Gastrocnemius medialis (tissue), 4 donors: ENCODE measurements at regions not wholly inside any gene's neighbourhood (a gene's known extent, or its start where the extent isn't known, plus 50 kb on each side); places are given as distances from the start of the nearest gene placed in this dataset.

ENCODE experiments used
- ATAC-seq, 2 donors: fragments of 150-250 bp; one replicate each; pipeline ENCODE4 v1.9.1; 2016
- DNase-seq, 2 donors: peaks; one replicate each; pipeline ENCODE4 v3.0.0-alpha.2; 2019
- H3K27ac ChIP-seq, 4 donors: fragments of 200-600 bp; sonication (generic); 1 replicate in 1 of 4; 2 replicates in 3 of 4; pipeline ENCODE4 v1.5.1; 2016 to 2018; ENCODE audit warnings: mild to moderate bottlenecking in 2 of 4, moderate library complexity in 1 of 4
- H3K27me3 ChIP-seq, 3 donors: fragments of 200-600 bp; sonication (generic) in 2 of 3; 1 replicate in 1 of 3; 2 replicates in 2 of 3; pipeline versions ENCODE4 v1.5.1 to v1.6.0; 2016 to 2019; ENCODE audit warnings: mild to moderate bottlenecking in 1 of 3, moderate library complexity in 1 of 3
- H3K36me3 ChIP-seq, 2 donors: fragments of 200-600 bp; sonication (generic) in 1 of 2; one replicate each; pipeline ENCODE4 v1.5.1; 2017 to 2018
- H3K4me1 ChIP-seq, 2 donors: fragments of 200-600 bp; sonication (generic) in 1 of 2; one replicate each; pipeline ENCODE4 v1.5.1; 2016 to 2017; ENCODE audit warnings: mild to moderate bottlenecking in 2 of 2
- H3K4me3 ChIP-seq, 4 donors: fragments of 200-600 bp; sonication (generic) in 3 of 4; 1 replicate in 1 of 4; 2 replicates in 3 of 4; pipeline ENCODE4 v1.5.1; 2016 to 2019; ENCODE audit warnings: mild to moderate bottlenecking in 2 of 4
- H3K9me3 ChIP-seq, 3 donors: fragments of 200-600 bp; sonication (generic) in 2 of 3; 1 replicate in 1 of 3; 2 replicates in 2 of 3; pipeline ENCODE4 v1.5.1; 2016 to 2019
- CTCF ChIP-seq, 5 experiments: fragments of 450-650 bp in 3 of 5; fragments of 200-600 bp in 2 of 5; sonication (generic) in 2 of 5; IDR thresholded peaks in 4 of 5; conservative IDR thresholded peaks in 1 of 5; 1 replicate in 4 of 5; 2 replicates in 1 of 5; pipeline ENCODE4 v1.5.1; 2016 to 2019; ENCODE audit warnings: antibody characterized with exemption in 5 of 5, mild to moderate bottlenecking in 3 of 5, moderate library complexity in 3 of 5
- POLR2A ChIP-seq, 2 donors: fragments of 450-650 bp; IDR thresholded peaks; one replicate each; pipeline ENCODE4 v1.6.1; 2017; ENCODE audit warnings: antibody characterized with exemption in 2 of 2, mild to moderate bottlenecking in 2 of 2, moderate library complexity in 2 of 2
- in situ Hi-C, 4 donors: fragments of 200-750 bp; cut with MboI; loops; one replicate each; pipeline versions ENCODE4 v1.15.0 to v1.8.0; 2017; ENCODE audit warnings: low sequenced_read_pairs in 4 of 4
- intact Hi-C: fragments of 100-400 bp; cut with DNase I; formaldehyde crosslinking; loops from one replicate; pipeline ENCODE4 v1.15.1; 2023; ENCODE audit warnings: low total_unique reads

DNA sequence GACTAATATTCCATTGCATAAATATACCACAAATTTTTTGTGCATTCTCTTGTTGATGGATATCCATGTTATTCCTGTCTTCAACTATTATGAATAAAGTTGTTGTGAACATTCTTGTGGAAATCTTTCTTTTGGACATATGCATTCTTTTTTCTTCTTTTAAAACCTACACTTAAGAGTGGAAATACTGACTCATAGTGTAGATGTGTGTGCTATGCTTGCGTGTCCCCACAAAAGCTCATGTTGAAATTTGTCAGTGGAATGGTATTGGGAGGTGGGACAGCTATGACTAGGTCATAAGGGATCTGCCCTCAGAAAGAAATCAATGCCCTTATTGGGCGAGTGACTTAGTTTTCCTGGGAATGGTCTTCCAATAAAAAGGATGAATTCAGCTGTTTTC, 203.6 kb upstream of the PRSS58 start:
- no peak overlapping the region for H3K27ac ChIP-seq

GRCh38 chr7:142460402-142461117, 202.7 kb upstream of the PRSS58 start:
- in situ Hi-C loops (no loop called here), intact Hi-C loops (no loop called here)
- TF ChIP-seq CTCF (IDR thresholded peaks at IDR 0.05 in 4 of 5, conservative IDR thresholded peaks at IDR 0.05 in 1 of 5) (no peak), POLR2A (IDR thresholded peaks at IDR 0.05) (no peak)
- no peaks in the 10 kb centered on the region for H3K27me3 ChIP-seq
- no peaks in the 10 kb centered on the region for H3K9me3 ChIP-seq
- no peak overlapping the region for H3K4me3 ChIP-seq
- H3K4me1 ChIP-seq: peaks cover 13 to 19% of the 10 kb centered on the region in 2 donors
- H3K36me3 ChIP-seq: no peaks in the 10 kb centered on the region
- no peak for DNase-seq
- ATAC-seq: no peak
- H3K27ac ChIP-seq: no peak overlapping the region

More for the DNA sequence above, 203.6 kb upstream of the PRSS58 start:
- H3K27me3 ChIP-seq: no peaks in the 10 kb centered on the region
- intact Hi-C loops: no loop called here
- TF ChIP-seq CTCF (IDR thresholded peaks at IDR 0.05 in 4 of 5, conservative IDR thresholded peaks at IDR 0.05 in 1 of 5) (no peak), POLR2A (IDR thresholded peaks at IDR 0.05) (no peak)
- no peak overlapping the region for H3K4me3 ChIP-seq
- ATAC-seq (no peak), DNase-seq (no peak)
- peaks cover 13 to 19% of the 10 kb centered on the region in 2 donors for H3K4me1 ChIP-seq
- no peaks in the 10 kb centered on the region for H3K9me3 ChIP-seq
- no peaks in the 10 kb centered on the region for H3K36me3 ChIP-seq
- in situ Hi-C loops: no loop called here

GRCh38 chr7:142459551-142459963, 201.7 kb upstream of the PRSS58 start:
- in situ Hi-C loops: no loop called here

DNA sequence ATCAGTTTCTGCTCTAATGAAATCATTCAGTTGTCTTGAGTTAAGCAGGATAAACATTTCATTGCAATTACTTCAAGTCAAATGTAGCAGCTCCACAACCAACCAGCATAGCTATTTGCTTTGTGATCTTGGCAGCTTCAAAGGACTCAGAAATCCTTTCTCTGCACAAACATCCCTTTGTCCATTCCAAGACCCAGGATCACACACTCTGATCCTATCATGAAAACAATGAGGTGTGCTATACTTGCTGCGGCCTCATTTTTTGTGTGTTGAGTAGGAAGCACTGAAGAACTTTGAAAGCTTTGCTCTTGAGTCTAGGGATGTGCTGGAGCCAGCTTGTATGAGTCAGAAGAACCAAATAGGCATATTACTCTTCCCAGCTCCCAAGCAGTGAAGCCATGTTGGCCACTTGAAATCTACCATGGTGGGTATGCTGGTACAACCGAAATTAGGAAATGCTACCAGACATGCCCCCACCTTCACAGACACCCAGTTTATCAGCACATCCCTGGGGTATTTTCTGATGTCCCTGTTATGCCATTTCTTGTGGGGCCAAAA, 199.4 kb upstream of the PRSS58 start:
- peaks cover 8 to 11% of the 10 kb centered on the region in 2 donors for H3K4me1 ChIP-seq
- ATAC-seq: peak; percentile 74 to 82
- H3K9me3 ChIP-seq: no peaks in the 10 kb centered on the region
- DNase-seq: no peak
- in situ Hi-C loops (no loop called here), intact Hi-C loops (no loop called here)
- TF ChIP-seq CTCF (IDR thresholded peaks at IDR 0.05 in 4 of 5, conservative IDR thresholded peaks at IDR 0.05 in 1 of 5): no peak
- TF ChIP-seq POLR2A (IDR thresholded peaks at IDR 0.05): no peak
- no peak overlapping the region for H3K27ac ChIP-seq
- H3K4me3 ChIP-seq: no peak overlapping the region
- H3K36me3 ChIP-seq: no peaks in the 10 kb centered on the region
- H3K27me3 ChIP-seq: no peaks in the 10 kb centered on the region

More at GRCh38 chr7:142459551-142459963, 201.7 kb upstream of the PRSS58 start:
- ATAC-seq: peak; percentile 67 to 80
- H3K9me3 ChIP-seq: no peaks in the 10 kb centered on the region
- intact Hi-C loops: loop anchor here (2.0 kb wide), 1 partner anchor 21 kb away; no protein-coding TSS in a partner anchor
- H3K4me3 ChIP-seq: no peak overlapping the region
- DNase-seq: no peak
- H3K4me1 ChIP-seq: peaks cover 13 to 19% of the 10 kb centered on the region in 2 donors
- H3K27me3 ChIP-seq: no peaks in the 10 kb centered on the region
- no peaks in the 10 kb centered on the region for H3K36me3 ChIP-seq
- TF ChIP-seq CTCF (IDR thresholded peaks at IDR 0.05 in 4 of 5, conservative IDR thresholded peaks at IDR 0.05 in 1 of 5) (peak; percentile 49 to 77 (median 63)), POLR2A (IDR thresholded peaks at IDR 0.05) (no peak)
- H3K27ac ChIP-seq: no peak overlapping the region
